ENCODE measurements at regions not wholly inside any gene's neighbourhood (a gene's known extent, or its start where the extent isn't known, plus 50 kb on each side); places are given as distances from the start of the nearest gene placed in this dataset.

- TF ChIP-seq, protein P1, sequence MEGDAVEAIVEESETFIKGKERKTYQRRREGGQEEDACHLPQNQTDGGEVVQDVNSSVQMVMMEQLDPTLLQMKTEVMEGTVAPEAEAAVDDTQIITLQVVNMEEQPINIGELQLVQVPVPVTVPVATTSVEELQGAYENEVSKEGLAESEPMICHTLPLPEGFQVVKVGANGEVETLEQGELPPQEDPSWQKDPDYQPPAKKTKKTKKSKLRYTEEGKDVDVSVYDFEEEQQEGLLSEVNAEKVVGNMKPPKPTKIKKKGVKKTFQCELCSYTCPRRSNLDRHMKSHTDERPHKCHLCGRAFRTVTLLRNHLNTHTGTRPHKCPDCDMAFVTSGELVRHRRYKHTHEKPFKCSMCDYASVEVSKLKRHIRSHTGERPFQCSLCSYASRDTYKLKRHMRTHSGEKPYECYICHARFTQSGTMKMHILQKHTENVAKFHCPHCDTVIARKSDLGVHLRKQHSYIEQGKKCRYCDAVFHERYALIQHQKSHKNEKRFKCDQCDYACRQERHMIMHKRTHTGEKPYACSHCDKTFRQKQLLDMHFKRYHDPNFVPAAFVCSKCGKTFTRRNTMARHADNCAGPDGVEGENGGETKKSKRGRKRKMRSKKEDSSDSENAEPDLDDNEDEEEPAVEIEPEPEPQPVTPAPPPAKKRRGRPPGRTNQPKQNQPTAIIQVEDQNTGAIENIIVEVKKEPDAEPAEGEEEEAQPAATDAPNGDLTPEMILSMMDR (IDR thresholded peaks at IDR 0.05): no peak
- Mint-ChIP-seq H3K9me3 (no peaks in the 10 kb centered on the region), H3K36me3 (ENCODE audit: low read depth) (no peaks in the 10 kb centered on the region), H3K27ac (no peak overlapping the region), H3K27me3 (ENCODE audit: low read depth, poor library complexity) (peaks cover 11% of the 10 kb centered on the region), H3K4me3 (no peak overlapping the region), H3K4me1 (peaks cover 5% of the 10 kb centered on the region)
- DNase-seq: no peak
Measured at GRCh38 chr2:191526953-191527556, 150.9 kb upstream of the NABP1 start.

DNA sequence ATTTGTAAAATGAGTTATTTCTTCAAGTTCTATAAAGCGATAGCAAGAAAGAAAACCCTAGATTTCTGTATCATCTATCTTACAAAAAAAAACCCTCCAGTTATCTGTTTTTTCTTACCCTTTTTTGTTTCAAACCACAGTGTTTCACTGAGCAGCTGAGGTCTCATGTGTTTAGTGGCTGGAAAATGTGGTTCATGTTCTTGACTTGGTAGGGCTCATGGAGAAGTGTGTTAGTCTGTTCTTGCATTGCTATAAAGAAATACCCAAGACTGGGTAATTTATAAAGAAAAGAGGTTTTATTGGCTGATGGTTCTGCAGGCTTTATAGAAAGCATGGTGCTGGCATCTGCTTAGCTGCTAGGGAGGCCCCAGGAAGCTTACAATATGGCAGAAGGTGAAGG lies 147.3 kb upstream of the NABP1 start:
- Mint-ChIP-seq H3K9me3 (no peaks in the 10 kb centered on the region), H3K27me3 (ENCODE audit: low read depth, poor library complexity) (peaks cover 9% of the 10 kb centered on the region), H3K36me3 (ENCODE audit: low read depth) (no peaks in the 10 kb centered on the region), H3K4me3 (no peak overlapping the region), H3K27ac (no peak overlapping the region), H3K4me1 (no peaks in the 10 kb centered on the region)
- TF ChIP-seq, protein P1 (IDR thresholded peaks at IDR 0.05): no peak
- DNase-seq: no peak

GRCh38 chr2:191533693-191534180 lies 144.2 kb upstream of the NABP1 start:
- H3K27ac Mint-ChIP-seq: no peak overlapping the region
- no peaks in the 10 kb centered on the region for H3K36me3 Mint-ChIP-seq (ENCODE audit: low read depth)
- H3K4me1 Mint-ChIP-seq: peaks cover 9% of the 10 kb centered on the region
- no peaks in the 10 kb centered on the region for H3K9me3 Mint-ChIP-seq
- H3K4me3 Mint-ChIP-seq: no peak overlapping the region
- DNase-seq: no peak
- TF ChIP-seq, protein P1 (IDR thresholded peaks at IDR 0.05): no peak
- peaks cover 12% of the 10 kb centered on the region for H3K27me3 Mint-ChIP-seq (ENCODE audit: low read depth, poor library complexity)

GRCh38 chr2:191537921-191538320 lies 140.0 kb upstream of the NABP1 start:
- peaks cover 10% of the 10 kb centered on the region for H3K27me3 Mint-ChIP-seq (ENCODE audit: low read depth, poor library complexity)
- H3K27ac Mint-ChIP-seq: no peak overlapping the region
- H3K4me1 Mint-ChIP-seq: peaks cover 27% of the 10 kb centered on the region
- no peak for DNase-seq
- H3K36me3 Mint-ChIP-seq (ENCODE audit: low read depth): no peaks in the 10 kb centered on the region
- no peaks in the 10 kb centered on the region for H3K9me3 Mint-ChIP-seq
- H3K4me3 Mint-ChIP-seq: no peak overlapping the region
- TF ChIP-seq, protein P1 (IDR thresholded peaks at IDR 0.05): no peak

- no peaks in the 10 kb centered on the region for H3K9me3 Mint-ChIP-seq
- no peak overlapping the region for H3K27ac Mint-ChIP-seq
- no peak overlapping the region for H3K4me3 Mint-ChIP-seq
- peaks cover 28% of the 10 kb centered on the region for H3K4me1 Mint-ChIP-seq
- TF ChIP-seq, protein P1 (IDR thresholded peaks at IDR 0.05): no peak
- peak; percentile 26 for DNase-seq
- H3K27me3 Mint-ChIP-seq (ENCODE audit: low read depth, poor library complexity): peaks cover 10% of the 10 kb centered on the region
- no peaks in the 10 kb centered on the region for H3K36me3 Mint-ChIP-seq (ENCODE audit: low read depth)
Measured at GRCh38 chr2:191538334-191538903, 139.5 kb upstream of the NABP1 start.

GRCh38 chr2:191539068-191539467 lies 138.9 kb upstream of the NABP1 start:
- TF ChIP-seq, protein P1 (IDR thresholded peaks at IDR 0.05): peak; percentile 62
- peak; percentile 43 for DNase-seq
- H3K27ac Mint-ChIP-seq: no peak overlapping the region

More at GRCh38 chr2:191539068-191539467, 138.9 kb upstream of the NABP1 start:
- no peaks in the 10 kb centered on the region for H3K9me3 Mint-ChIP-seq
- peaks cover 34% of the 10 kb centered on the region for H3K4me1 Mint-ChIP-seq
- H3K4me3 Mint-ChIP-seq: no peak overlapping the region
- peaks cover 10% of the 10 kb centered on the region for H3K27me3 Mint-ChIP-seq (ENCODE audit: low read depth, poor library complexity)
- H3K36me3 Mint-ChIP-seq (ENCODE audit: low read depth): no peaks in the 10 kb centered on the region

Measured in nephron progenitor cell (in vitro differentiated cells).